Calu3 (cell line): ENCODE measurements at regions not wholly inside any gene's neighbourhood (a gene's known extent, or its start where the extent isn't known, plus 50 kb on each side); places are given as distances from the start of the nearest gene placed in this dataset.

Source experiments
- BruUV-seq: library from RNA; stranded (reverse); fragments of 400-500 nt; replicated peaks from 2 replicates; lab custom pipeline; 2021; lab: Mats Ljungman, UMichigan
- CTCF ChIA-PET: fragments of 300-600 bp; sonication (Branson Sonifier 250); formaldehyde crosslinking; loops from one replicate; lab custom pipeline; 2022; ENCODE audit warnings: antibody characterized with exemption; lab: Charles Lee
- DNase-seq: peaks from one replicate; pipeline ENCODE4 v3.0.0; 2022
- H3K27ac Mint-ChIP-seq: one replicate; pipeline ENCODE4 v1.8.0; 2022; ENCODE audit warnings: mixed read lengths; ENCODE audit not compliant: unreplicated experiment
- H3K27me3 Mint-ChIP-seq: one replicate; pipeline ENCODE4 v1.8.0; 2022; ENCODE audit warnings: mixed read lengths; ENCODE audit not compliant: unreplicated experiment
- H3K36me3 Mint-ChIP-seq: one replicate; pipeline ENCODE4 v1.8.0; 2022; ENCODE audit warnings: mild to moderate bottlenecking, moderate library complexity, mixed read lengths; ENCODE audit not compliant: insufficient read depth, unreplicated experiment
- H3K4me1 Mint-ChIP-seq: one replicate; pipeline ENCODE4 v1.8.0; 2022; ENCODE audit warnings: mild to moderate bottlenecking, low read depth, mixed read lengths; ENCODE audit not compliant: unreplicated experiment
- H3K4me3 Mint-ChIP-seq: one replicate; pipeline ENCODE4 v1.8.0; 2022; ENCODE audit warnings: mild to moderate bottlenecking, low read depth, moderate library complexity, mixed read lengths; ENCODE audit not compliant: unreplicated experiment
- H3K9me3 Mint-ChIP-seq: one replicate; pipeline ENCODE4 v1.8.0; 2022; ENCODE audit warnings: low read depth, mixed read lengths; ENCODE audit not compliant: unreplicated experiment
- CTCF ChIP-seq: fragments of 200-600 bp; IDR thresholded peaks from one replicate; pipeline ENCODE4 v1.8.0; 2022; ENCODE audit warnings: antibody characterized with exemption; ENCODE audit not compliant: unreplicated experiment
- intact Hi-C: fragments of 100-400 bp; cut with micrococcal nuclease; formaldehyde crosslinking; loops from one replicate; pipeline ENCODE4 v1.10.0; 2022; ENCODE audit not compliant: unreplicated experiment

GRCh38 chr16:59324462-59324861, 590.3 kb upstream of the GOT2 start:
- CTCF ChIA-PET = no interaction called here
- BruUV-seq = no TSS peak
- DNase-seq = no peak
- H3K36me3 Mint-ChIP-seq = no peaks in the 10 kb centered on the region
- intact Hi-C loops = no loop called here
- no peak for TF ChIP-seq CTCF
- no peaks in the 10 kb centered on the region for H3K27me3 Mint-ChIP-seq
- H3K9me3 Mint-ChIP-seq = peaks cover 10% of the 10 kb centered on the region
- H3K4me1 Mint-ChIP-seq = no peaks in the 10 kb centered on the region
- no peak overlapping the region for H3K4me3 Mint-ChIP-seq
- no peak overlapping the region for H3K27ac Mint-ChIP-seq

- no TSS peak for BruUV-seq
- Mint-ChIP-seq H3K9me3 (peaks cover 17% of the 10 kb centered on the region), H3K4me3 (no peak overlapping the region), H3K4me1 (no peaks in the 10 kb centered on the region), H3K27ac (no peak overlapping the region), H3K27me3 (no peaks in the 10 kb centered on the region), H3K36me3 (no peaks in the 10 kb centered on the region)
- intact Hi-C loops = no loop called here
- TF ChIP-seq CTCF = no peak
- DNase-seq = no peak
- CTCF ChIA-PET = no interaction called here
Measured at GRCh38 chr16:59320657-59321056, 586.5 kb upstream of the GOT2 start.

- Mint-ChIP-seq H3K27ac (no peak overlapping the region), H3K4me1 (no peaks in the 10 kb centered on the region), H3K36me3 (no peaks in the 10 kb centered on the region), H3K27me3 (no peaks in the 10 kb centered on the region), H3K9me3 (peaks cover 18% of the 10 kb centered on the region), H3K4me3 (no peak overlapping the region)
- no peak for DNase-seq
- intact Hi-C loops = no loop called here
- TF ChIP-seq CTCF = no peak
- no TSS peak for BruUV-seq
- CTCF ChIA-PET = no interaction called here
Measured at GRCh38 chr16:59319871-59320270, 585.8 kb upstream of the GOT2 start.

- H3K4me3 Mint-ChIP-seq = no peak overlapping the region
- CTCF ChIA-PET = no interaction called here
- no peaks in the 10 kb centered on the region for H3K27me3 Mint-ChIP-seq
- DNase-seq = no peak
- no peak overlapping the region for H3K27ac Mint-ChIP-seq
- H3K36me3 Mint-ChIP-seq = no peaks in the 10 kb centered on the region
- intact Hi-C loops = no loop called here
- BruUV-seq = no TSS peak
- no peak for TF ChIP-seq CTCF
- peaks cover 14% of the 10 kb centered on the region for H3K9me3 Mint-ChIP-seq
- no peaks in the 10 kb centered on the region for H3K4me1 Mint-ChIP-seq
Measured at GRCh38 chr16:59305850-59306249, 571.7 kb upstream of the GOT2 start.
